Hindlimb muscle (tissue), 1 donor: ENCODE measurements at regions not wholly inside any gene's neighbourhood (a gene's known extent, or its start where the extent isn't known, plus 50 kb on each side); places are given as distances from the start of the nearest gene placed in this dataset.
"Not testable (repeated sequence)": the region's sequence is repeated elsewhere in the genome, so short reads cannot be mapped to it uniquely, and the experiment has no call there.

ENCODE experiments used
- DNase-seq: peaks from one replicate; pipeline ENCODE4 v3.0.0-alpha.2; 2013

- DNase-seq, result no peak
Measured at GRCh38 chr5:83001796-83002381, 75.3 kb downstream of the TMEM167A start.

- no peak for DNase-seq
Measured at GRCh38 chr5:83000922-83001321, 76.3 kb downstream of the TMEM167A start.

GRCh38 chr5:83000428-83000827 lies 76.8 kb downstream of the TMEM167A start:
- peak; percentile 19 for DNase-seq

- no peak for DNase-seq
Measured at GRCh38 chr5:82993416-82993815, 83.8 kb downstream of the TMEM167A start.

- DNase-seq, result no peak
Measured at GRCh38 chr5:82992646-82993045, 84.5 kb downstream of the TMEM167A start.

- no peak for DNase-seq
Measured at GRCh38 chr5:82991678-82992323, 85.4 kb downstream of the TMEM167A start.

- DNase-seq, result no peak
Measured at GRCh38 chr5:82991059-82991458, 86.1 kb downstream of the TMEM167A start.

- DNase-seq, result no peak
Measured at GRCh38 chr5:82987188-82987587, 90.0 kb downstream of the TMEM167A start.

- no peak for DNase-seq
Measured at GRCh38 chr5:82986404-82986803, 90.8 kb downstream of the TMEM167A start.

GRCh38 chr5:82985763-82986162 lies 91.4 kb downstream of the TMEM167A start:
- DNase-seq, result no peak

GRCh38 chr5:82984786-82985735 lies 92.1 kb downstream of the TMEM167A start:
- DNase-seq, result no peak

- DNase-seq, result no peak
Measured at GRCh38 chr5:82982846-82983245, 94.3 kb downstream of the TMEM167A start.

- DNase-seq, result not testable (repeated sequence)
Measured at GRCh38 chr5:82976887-82977286, 100.3 kb downstream of the TMEM167A start.

GRCh38 chr5:82975812-82976211 lies 101.4 kb downstream of the TMEM167A start:
- DNase-seq, result no peak

- DNase-seq, result no peak
Measured at GRCh38 chr5:82975396-82975795, 101.8 kb downstream of the TMEM167A start.

- not testable (repeated sequence) for DNase-seq
Measured at GRCh38 chr5:82974346-82974745, 102.8 kb downstream of the TMEM167A start.

GRCh38 chr5:82971901-82972300 lies 105.3 kb downstream of the TMEM167A start:
- DNase-seq, result no peak

GRCh38 chr5:82971034-82971806 lies 106.0 kb downstream of the TMEM167A start:
- not testable (repeated sequence) for DNase-seq

GRCh38 chr5:82969221-82969976 lies 107.8 kb downstream of the TMEM167A start:
- not testable (repeated sequence) for DNase-seq

GRCh38 chr5:82967072-82967471 lies 110.1 kb downstream of the TMEM167A start:
- no peak for DNase-seq

- no peak for DNase-seq
Measured at GRCh38 chr5:82959466-82959865, 117.7 kb downstream of the TMEM167A start.

- no peak for DNase-seq
Measured at GRCh38 chr5:82956600-82956999, 120.6 kb downstream of the TMEM167A start.
